HepG2 (cell line): ENCODE measurements at regions not wholly inside any gene's neighbourhood (a gene's known extent, or its start where the extent isn't known, plus 50 kb on each side); places are given as distances from the start of the nearest gene placed in this dataset.

ENCODE experiments used
- ATAC-seq: fragments of 200-7000 bp; cut with Tn5 transposase; 3 replicates; pipeline ENCODE4 v1.9.1; 2020; ENCODE audit warnings: mild to moderate bottlenecking, moderate library complexity
- BruUV-seq: library from RNA; stranded (reverse); fragments of 400-500 nt; replicated peaks from 2 replicates; lab custom pipeline; 2021; lab: Mats Ljungman, UMichigan
- CTCF ChIA-PET: fragments of 300-600 bp; formaldehyde crosslinking; extraction: SDS; loops from one replicate; lab custom pipeline; 2021; ENCODE audit warnings: low total read pairs, inconsistent platforms, low intra/inter-chr PET ratio; lab: Yijun Ruan, JAX
- POLR2A ChIA-PET: fragments of 350-600 bp; sonication (Branson Sonifier 250); formaldehyde crosslinking; loops from one replicate; lab custom pipeline; 2020; ENCODE audit warnings: antibody characterized with exemption, inconsistent platforms; lab: Yijun Ruan, JAX
- DNase-seq: peaks from one replicate; pipeline ENCODE4 v3.0.0-alpha.2; 2015; ENCODE audit warnings: low spot score
- FAIRE-seq: peaks from 3 replicates; lab custom pipeline; 2011; peaks lifted over from hg19 to GRCh38; lab: Jason Lieb, UNC
- H2AFZ ChIP-seq: one replicate; pipeline ENCODE4 v1.6.1; 2011; ENCODE audit warnings: low read length, inconsistent platforms
- H3K27ac ChIP-seq: fragments of 300-600 bp; 3 replicates; pipeline ENCODE4 v1.8.0; 2011; ENCODE audit warnings: mixed run types, mild to moderate bottlenecking, mixed read lengths, low read length, inconsistent platforms; ENCODE audit not compliant: insufficient read depth; ENCODE audit errors: extremely low read length
- H3K27me3 ChIP-seq, 2 experiments: fragments of 200-600 bp in 1 of 2; 2 replicates in 1 of 2; 3 replicates in 1 of 2; pipeline versions ENCODE4 v1.6.0 to v1.8.0; 2011; ENCODE audit warnings: low read length in 2 of 2, mild to moderate bottlenecking in 2 of 2, moderate library complexity in 2 of 2, inconsistent platforms in 1 of 2; ENCODE audit not compliant: insufficient read depth in 2 of 2, control insufficient read depth in 1 of 2
- H3K36me3 ChIP-seq, 2 experiments: fragments of 200-600 bp in 1 of 2; replicated peaks in 1 of 2; 2 replicates in 1 of 2; 3 replicates in 1 of 2; pipeline versions ENCODE4 v1.5.1 to v1.8.0; 2011; ENCODE audit warnings: low read length in 2 of 2, inconsistent platforms in 1 of 2; ENCODE audit not compliant: insufficient read depth in 2 of 2, control insufficient read depth in 1 of 2
- H3K4me1 ChIP-seq: 2 replicates; pipeline ENCODE4 v1.5.1; 2012; ENCODE audit warnings: low read length, inconsistent platforms; ENCODE audit not compliant: insufficient read depth
- H3K4me2 ChIP-seq: 2 replicates; pipeline ENCODE4 v1.6.0; 2011; ENCODE audit warnings: low read depth, low read length, inconsistent platforms
- H3K4me3 ChIP-seq, 3 experiments: fragments of 200-600 bp in 1 of 3; sonication (generic), shearing (Covaris generic) in 1 of 3; replicated peaks in 1 of 3; 2 replicates each; pipeline ENCODE4 v1.5.1; 2011 to 2016; ENCODE audit warnings: low read length in 3 of 3, inconsistent platforms in 2 of 3, low read depth in 2 of 3, mild to moderate bottlenecking in 2 of 3, control low read depth in 1 of 3, mixed read lengths in 1 of 3; ENCODE audit not compliant: insufficient read depth in 1 of 3
- H3K79me2 ChIP-seq: one replicate; pipeline ENCODE4 v1.6.1; 2011; ENCODE audit warnings: low read length, inconsistent platforms; ENCODE audit not compliant: insufficient read depth
- H3K9ac ChIP-seq: 2 replicates; pipeline ENCODE4 v1.6.0; 2011; ENCODE audit warnings: mild to moderate bottlenecking, low read depth, low read length, inconsistent platforms; ENCODE audit not compliant: insufficient read depth
- H3K9me3 ChIP-seq: 2 replicates; pipeline ENCODE4 v1.5.1; 2012; ENCODE audit warnings: mild to moderate bottlenecking, low read length
- H4K20me1 ChIP-seq: 2 replicates; pipeline ENCODE4 v1.6.0; 2011; ENCODE audit warnings: inconsistent platforms, mild to moderate bottlenecking, low read length, moderate library complexity; ENCODE audit not compliant: insufficient read depth
- BORCS8-MEF2B ChIP-seq: sonication (generic); formaldehyde crosslinking; IDR thresholded peaks from 2 replicates; pipeline ENCODE4 v1.8.0; 2022; ENCODE audit warnings: mild to moderate bottlenecking, missing genetic modification reagents
- HOMEZ ChIP-seq: IDR thresholded peaks from 2 replicates; pipeline ENCODE4 v1.6.1; 2016; ENCODE audit warnings: low read depth
- KDM5A ChIP-seq: fragments of 200-600 bp; sonication (generic); IDR thresholded peaks from 2 replicates; pipeline ENCODE4 v1.7.0; 2018; ENCODE audit warnings: antibody characterized with exemption, mild to moderate bottlenecking, low read length, borderline replicate concordance
- KIAA2018 ChIP-seq: sonication (generic); formaldehyde crosslinking; IDR thresholded peaks from 2 replicates; pipeline ENCODE4 v1.5.0; 2020; ENCODE audit warnings: mild to moderate bottlenecking, missing genetic modification reagents, borderline replicate concordance
- RORA ChIP-seq: sonication (generic); formaldehyde crosslinking; IDR thresholded peaks from 2 replicates; pipeline ENCODE4 v1.5.0; 2020; ENCODE audit warnings: mild to moderate bottlenecking, missing genetic modification reagents, moderate library complexity
- USF2 ChIP-seq, 2 experiments: sonication (generic) in 1 of 2; formaldehyde crosslinking in 1 of 2; IDR thresholded peaks; 2 replicates each; pipeline versions ENCODE4 v1.5.1 to v1.6.1; 2011 to 2020; ENCODE audit warnings: borderline replicate concordance in 1 of 2, low read depth in 1 of 2, low read length in 1 of 2, mild to moderate bottlenecking in 1 of 2, missing genetic modification reagents in 1 of 2, moderate library complexity in 1 of 2
- ZBTB34 ChIP-seq: sonication (generic); formaldehyde crosslinking; IDR thresholded peaks from 2 replicates; pipeline ENCODE4 v1.8.0; 2022; ENCODE audit warnings: mild to moderate bottlenecking, missing genetic modification reagents
- ZKSCAN1 ChIP-seq: fragments of 150-350 bp; IDR thresholded peaks from 2 replicates; pipeline ENCODE4 v1.6.1; 2014; ENCODE audit warnings: low read length
- ZNF331 ChIP-seq: sonication (generic); formaldehyde crosslinking; IDR thresholded peaks from 2 replicates; pipeline ENCODE4 v1.4.0; 2020; ENCODE audit warnings: missing genetic modification reagents
- ZNF543 ChIP-seq: sonication (generic); formaldehyde crosslinking; IDR thresholded peaks from 2 replicates; pipeline ENCODE4 v1.4.0; 2020; ENCODE audit warnings: mild to moderate bottlenecking, missing genetic modification reagents
- in situ Hi-C: cut with HindIII; loops from 2 replicates; pipeline ENCODE4 v1.10.0; 2017; ENCODE audit warnings: low pct_unique_long_range_greater_than_20kb; ENCODE audit not compliant: extremely low pct_ligation_motif_present
- intact Hi-C: fragments of 100-400 bp; cut with micrococcal nuclease; formaldehyde crosslinking; loops from one replicate; pipeline ENCODE4 v1.10.0; 2022; ENCODE audit not compliant: unreplicated experiment

- no peak for TF ChIP-seq KIAA2018 (CRISPR knock-in tag)
- TF ChIP-seq ZNF543 (CRISPR knock-in tag) = no peak
- no peak for TF ChIP-seq BORCS8-MEF2B (CRISPR knock-in tag)
Observed at GRCh38 chr5:162240734-162241133, 173.2 kb downstream of the GABRG2 start (continued).

- no peak overlapping the region for H3K27ac ChIP-seq
- no peaks in the 10 kb centered on the region for H3K36me3 ChIP-seq
- no peaks in the 10 kb centered on the region for H4K20me1 ChIP-seq
- CTCF ChIA-PET = no interaction called here
- H3K4me2 ChIP-seq = no peak overlapping the region
- no peak overlapping the region for H3K4me3 ChIP-seq
- POLR2A ChIA-PET = no interaction called here
- no peaks in the 10 kb centered on the region for H3K27me3 ChIP-seq
- H3K9ac ChIP-seq = no peak overlapping the region
- H3K9me3 ChIP-seq = peaks cover 9% of the 10 kb centered on the region
- no peaks in the 10 kb centered on the region for H3K4me1 ChIP-seq
- H3K79me2 ChIP-seq = no peaks in the 10 kb centered on the region
- intact Hi-C loops = no loop called here
- H2AFZ ChIP-seq = no peak overlapping the region
- FAIRE-seq (no peak), ATAC-seq (no peak), DNase-seq (no peak)
- no TSS peak for BruUV-seq
- in situ Hi-C loops = no loop called here
- no peak for TF ChIP-seq ZNF331 (CRISPR knock-in tag)
- no peak for TF ChIP-seq USF2 (IDR thresholded peaks at IDR 0.05; ENCODE audit: low read depth, low read length)
- TF ChIP-seq USF2 (CRISPR knock-in tag; IDR thresholded peaks at IDR 0.05; ENCODE audit: borderline replicate concordance) = no peak
- TF ChIP-seq HOMEZ (CRISPR knock-in tag) = no peak
- TF ChIP-seq ZBTB34 (CRISPR knock-in tag) = no peak
- no peak for TF ChIP-seq ZKSCAN1
- TF ChIP-seq RORA (CRISPR knock-in tag) = no peak
- no peak for TF ChIP-seq KDM5A
Observed at GRCh38 chr5:162242416-162242815, 174.8 kb downstream of the GABRG2 start.
